Panc1 (cell line): ENCODE measurements at regions not wholly inside any gene's neighbourhood (a gene's known extent, or its start where the extent isn't known, plus 50 kb on each side); places are given as distances from the start of the nearest gene placed in this dataset.

Experiments used
- CTCF ChIP-seq: fragments of 450-650 bp; IDR thresholded peaks from 2 replicates; pipeline ENCODE4 v1.5.1; 2017; ENCODE audit warnings: mild to moderate bottlenecking
- POLR2AphosphoS5 ChIP-seq: IDR thresholded peaks from 2 replicates; pipeline ENCODE4 v1.6.1; 2012; ENCODE audit warnings: mild to moderate bottlenecking, low read depth, low read length, moderate library complexity
- REST ChIP-seq, 2 experiments: IDR thresholded peaks; 2 replicates each; pipeline ENCODE4 v1.6.1; 2011 to 2012; ENCODE audit warnings: low read depth in 2 of 2, control low read depth in 1 of 2, low read length in 1 of 2, mild to moderate bottlenecking in 1 of 2, moderate library complexity in 1 of 2; ENCODE audit not compliant: insufficient read depth in 1 of 2
- SIN3A ChIP-seq: IDR thresholded peaks from 2 replicates; pipeline ENCODE4 v1.6.1; 2012; ENCODE audit warnings: low read depth, mild to moderate bottlenecking, low read length, moderate library complexity, borderline replicate concordance; ENCODE audit not compliant: insufficient read depth
- TCF7L2 ChIP-seq: IDR thresholded peaks from 2 replicates; pipeline ENCODE4 v1.6.1; 2011; ENCODE audit warnings: mild to moderate bottlenecking, low read depth, low read length, inconsistent platforms

DNA sequence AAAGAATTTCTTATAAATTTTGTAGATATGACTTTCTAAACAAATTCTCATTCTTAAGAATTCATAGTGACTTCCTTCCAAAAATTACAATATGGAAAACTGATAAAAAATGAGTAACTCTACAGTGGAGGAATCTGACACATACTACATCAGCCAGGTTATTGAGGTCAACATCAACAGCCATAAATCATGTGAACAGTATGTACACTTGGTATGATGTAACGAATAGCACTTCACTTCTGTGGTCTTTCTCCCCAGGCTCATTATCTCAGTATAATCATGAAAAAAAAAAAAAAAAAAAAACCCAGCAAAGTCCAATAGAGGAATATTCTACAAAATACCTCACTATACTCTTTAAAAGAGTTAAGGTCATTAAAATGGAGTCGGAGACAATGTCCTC, 111.2 kb upstream of the SUCLG2 start:
- TF ChIP-seq CTCF: no peak
- TF ChIP-seq SIN3A: no peak
- TF ChIP-seq POLR2AphosphoS5: no peak
- no peak for TF ChIP-seq REST (IDR thresholded peaks at IDR 0.05; ENCODE audit: insufficient read depth in 1 of 2, low read depth in 2 of 2, low read length in 1 of 2)
- no peak for TF ChIP-seq TCF7L2
